HCEC 1CT (cell line): ENCODE measurements at regions not wholly inside any gene's neighbourhood (a gene's known extent, or its start where the extent isn't known, plus 50 kb on each side); places are given as distances from the start of the nearest gene placed in this dataset.
"Not testable (repeated sequence)": the region's sequence is repeated elsewhere in the genome, so short reads cannot be mapped to it uniquely, and the experiment has no call there.

ENCODE experiments used
- DNase-seq: peaks from one replicate; pipeline ENCODE4 v3.0.0-alpha.2; 2017

DNA sequence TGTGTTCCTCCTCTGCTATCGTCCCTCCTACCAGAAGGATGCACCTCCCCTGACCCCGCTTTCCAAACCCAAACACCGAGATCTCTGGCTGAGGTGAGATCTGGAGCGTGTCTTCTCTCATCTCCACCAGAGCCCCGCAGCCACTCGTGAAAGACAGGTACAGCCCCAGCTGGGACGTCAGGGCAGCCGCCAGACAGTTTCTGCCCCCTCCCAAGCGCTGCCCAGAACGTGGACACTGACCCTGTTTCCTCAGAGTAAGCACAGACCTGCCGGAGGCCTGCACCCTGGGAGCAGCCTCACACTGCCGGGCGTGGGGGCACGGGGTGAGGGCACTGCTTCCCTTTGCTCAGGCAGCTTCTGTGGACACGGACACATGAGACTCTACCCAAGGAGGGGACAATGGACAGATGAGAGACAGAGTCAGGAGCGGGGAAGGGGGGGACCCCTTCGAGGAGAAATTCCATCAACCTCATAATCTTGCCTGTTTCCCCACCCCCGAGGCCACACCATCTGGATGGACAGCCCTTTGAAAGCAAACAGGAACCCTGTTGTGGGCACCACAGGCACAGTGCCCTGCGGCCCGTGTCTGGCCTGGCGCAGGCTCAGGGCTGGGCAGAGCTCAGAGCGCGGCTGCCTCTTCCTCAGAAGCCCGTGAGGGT lies 210.6 kb downstream of the DLL1 start:
- no peak for DNase-seq

DNA sequence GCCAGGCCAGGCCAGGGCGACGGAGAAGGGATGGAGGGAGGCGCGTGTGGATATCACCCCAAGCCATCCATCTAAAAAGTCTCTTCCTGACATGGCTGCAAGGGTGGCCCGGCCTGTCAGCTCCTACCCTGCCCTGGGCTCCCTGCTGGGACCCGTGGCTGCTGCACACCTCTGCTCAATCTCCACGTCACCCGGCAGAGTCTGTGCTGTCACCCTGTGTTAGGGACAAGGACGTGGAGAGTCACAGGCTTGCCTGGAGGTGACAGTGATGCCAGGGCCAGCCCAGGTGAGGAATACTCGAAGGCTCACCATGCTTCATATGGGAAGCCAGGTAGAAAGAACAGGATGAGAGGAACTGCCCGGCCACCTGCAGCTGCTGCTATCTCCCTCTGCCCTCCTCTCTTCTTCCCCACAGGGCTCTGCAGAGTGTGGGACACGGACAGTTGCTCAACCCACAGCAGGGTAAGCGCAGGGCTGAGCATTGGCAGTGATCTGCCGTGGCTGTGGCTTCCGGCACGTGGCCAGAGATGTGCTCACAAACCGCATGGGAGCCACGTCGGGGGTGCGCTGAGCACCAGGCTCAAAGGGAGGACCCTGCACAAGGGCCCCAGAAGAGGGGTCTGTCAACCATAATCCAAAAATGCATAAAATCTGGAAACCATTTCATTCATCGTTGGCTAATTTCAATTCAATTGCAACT lies 214.3 kb downstream of the DLL1 start:
- no peak for DNase-seq

DNA sequence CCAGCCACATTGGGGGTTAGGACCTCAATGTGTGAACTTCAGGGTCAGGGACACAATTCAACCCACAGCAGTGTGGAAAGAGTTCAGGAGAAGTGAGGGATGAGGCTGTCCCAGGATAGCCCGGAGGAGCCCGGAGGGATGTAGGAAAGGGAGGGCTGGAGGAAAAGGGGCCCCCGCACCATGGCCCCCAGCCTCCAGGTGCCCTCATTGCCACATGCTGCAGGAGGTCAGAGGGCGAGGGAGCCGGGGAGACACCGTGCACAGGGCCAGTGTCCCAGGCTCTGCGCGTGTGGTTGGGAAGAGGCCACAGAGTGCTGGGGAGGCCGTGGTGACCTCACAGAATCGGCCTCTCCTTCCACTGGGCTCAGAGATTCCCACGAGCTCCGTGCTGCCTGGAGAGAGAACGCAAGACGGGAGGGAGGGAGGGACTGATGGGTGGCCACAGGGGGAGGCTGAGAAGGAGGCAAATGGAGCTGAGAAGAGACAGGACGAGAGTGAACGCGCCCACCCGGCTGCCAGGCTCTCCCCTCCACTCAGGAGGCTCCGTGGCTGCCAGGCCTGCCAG lies 215.1 kb downstream of the DLL1 start:
- DNase-seq = no peak

DNA sequence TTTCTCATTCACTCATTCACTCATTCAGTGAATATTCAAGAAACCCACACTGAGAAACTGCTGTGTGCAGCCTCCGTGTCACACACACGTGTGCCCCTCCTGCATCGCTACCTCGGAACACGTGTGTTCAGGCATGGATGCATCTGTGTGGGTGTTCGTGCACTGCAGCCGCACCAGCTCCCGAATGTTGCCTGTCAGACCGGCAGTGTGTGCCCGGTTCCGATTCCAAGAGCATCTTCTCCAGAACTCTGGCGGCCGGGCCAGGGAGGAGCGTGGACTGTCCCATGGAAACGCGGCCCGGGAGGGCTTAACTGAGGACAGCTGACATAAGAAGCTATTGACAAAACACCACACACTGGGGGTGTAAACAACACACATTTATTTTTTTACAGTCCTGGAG lies 216.0 kb downstream of the DLL1 start:
- no peak for DNase-seq

- no peak for DNase-seq
Observed at GRCh38 chr6:170074435-170074834, 216.4 kb downstream of the DLL1 start.

DNA sequence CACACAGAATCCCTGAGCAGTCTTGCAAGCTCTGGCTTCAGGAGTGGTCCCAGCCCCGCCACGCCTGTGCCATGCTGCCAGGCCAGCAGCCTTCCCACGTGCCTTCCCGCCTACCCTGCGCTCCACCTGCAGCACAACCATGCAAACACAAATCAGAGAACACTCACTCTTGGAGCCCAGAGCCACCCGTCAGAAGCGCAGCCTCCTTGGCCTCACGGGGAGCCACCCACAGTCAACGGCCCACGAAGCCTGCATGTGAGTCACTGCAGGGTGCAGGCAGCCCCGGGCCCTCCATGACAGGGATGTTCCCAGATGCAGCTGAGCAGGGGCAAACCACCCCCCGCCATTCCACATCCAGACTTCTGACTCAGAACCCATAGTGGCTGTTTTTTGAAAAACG lies 217.0 kb downstream of the DLL1 start:
- no peak for DNase-seq

DNA sequence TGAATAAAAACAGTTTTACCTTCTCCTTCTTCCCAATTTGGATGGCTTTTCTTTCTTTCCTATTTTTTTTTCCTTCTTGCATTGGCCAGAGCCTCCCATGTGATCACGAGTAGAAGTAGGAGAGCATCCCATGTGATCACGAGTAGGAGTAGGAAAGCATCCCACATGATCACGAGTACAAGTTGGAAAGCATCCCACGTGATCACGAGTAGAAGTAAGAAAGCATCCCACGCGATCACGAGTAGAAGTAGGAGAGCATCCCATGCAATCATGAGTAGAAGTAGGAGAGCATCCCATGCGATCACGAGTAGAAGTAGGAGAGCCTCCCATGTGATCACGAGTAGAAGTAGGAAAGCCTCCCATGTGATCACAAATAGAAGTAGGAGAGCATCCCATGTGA lies 218.6 kb downstream of the DLL1 start:
- no peak for DNase-seq

- DNase-seq = no peak
Observed at GRCh38 chr6:170069611-170070010, 221.3 kb downstream of the DLL1 start.

DNA sequence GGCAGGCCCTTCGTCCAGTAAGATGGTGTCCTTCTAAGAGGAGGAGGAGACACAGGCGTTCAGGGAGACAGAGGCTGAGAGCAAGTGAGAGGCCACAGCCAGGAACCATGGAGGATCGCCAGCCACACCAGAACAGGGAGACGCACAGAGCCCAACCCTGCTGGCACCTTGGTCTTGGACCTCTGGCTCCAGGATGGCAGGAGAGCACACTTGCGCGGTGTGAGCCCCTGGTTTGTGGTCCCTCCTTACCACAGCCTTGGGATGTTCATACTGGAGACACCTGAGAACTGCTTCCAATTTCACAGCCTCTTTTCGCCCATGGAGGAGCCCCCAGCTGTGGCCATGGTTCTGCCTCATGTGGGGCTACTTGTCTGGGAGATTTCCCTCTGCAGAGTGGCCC lies 222.4 kb downstream of the DLL1 start:
- DNase-seq = no peak

GRCh38 chr6:170067923-170068360 lies 222.9 kb downstream of the DLL1 start:
- no peak for DNase-seq

DNA sequence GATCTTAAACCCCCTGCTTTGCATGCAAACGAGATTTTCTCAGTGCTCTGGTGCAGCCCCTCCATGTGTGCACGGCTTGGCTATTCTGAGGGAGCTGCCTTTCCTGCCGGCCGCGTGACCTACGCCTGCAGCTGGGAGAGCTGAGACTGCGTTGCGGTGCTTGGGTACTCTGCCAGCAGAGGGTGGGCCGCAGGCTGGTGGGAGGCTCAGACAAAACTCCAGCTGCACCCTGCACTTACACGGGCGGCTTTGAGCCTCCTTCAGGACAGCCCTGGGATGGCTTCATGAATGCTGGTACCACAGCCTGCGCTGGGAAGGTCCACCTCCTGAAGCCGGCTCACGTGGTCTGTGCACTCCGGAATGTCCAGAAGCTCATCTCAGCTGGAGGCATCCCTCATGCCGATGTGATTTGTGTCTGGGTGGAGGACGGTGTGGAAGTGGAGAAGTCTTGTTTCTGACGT lies 223.7 kb downstream of the DLL1 start:
- no peak for DNase-seq

DNA sequence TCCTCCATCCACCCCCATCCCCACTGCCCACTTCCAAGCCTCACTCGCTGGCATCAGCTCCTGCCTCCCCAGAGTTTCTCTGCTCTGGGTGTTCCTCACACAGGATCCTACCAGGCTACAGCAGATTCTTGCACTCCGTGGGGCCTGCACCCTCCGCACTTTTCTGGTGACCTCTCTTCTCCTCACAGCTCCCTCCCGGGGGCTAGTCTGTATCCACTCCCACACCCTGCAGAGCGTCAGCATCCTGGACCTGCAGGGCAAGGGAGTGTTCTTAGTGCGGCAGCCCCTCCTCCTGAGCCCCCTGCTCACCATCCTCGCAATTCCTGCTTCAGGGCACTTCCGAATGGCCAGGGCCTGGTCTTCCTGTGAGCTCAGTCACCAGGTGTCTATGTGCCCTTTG lies 224.2 kb downstream of the DLL1 start:
- no peak for DNase-seq

DNA sequence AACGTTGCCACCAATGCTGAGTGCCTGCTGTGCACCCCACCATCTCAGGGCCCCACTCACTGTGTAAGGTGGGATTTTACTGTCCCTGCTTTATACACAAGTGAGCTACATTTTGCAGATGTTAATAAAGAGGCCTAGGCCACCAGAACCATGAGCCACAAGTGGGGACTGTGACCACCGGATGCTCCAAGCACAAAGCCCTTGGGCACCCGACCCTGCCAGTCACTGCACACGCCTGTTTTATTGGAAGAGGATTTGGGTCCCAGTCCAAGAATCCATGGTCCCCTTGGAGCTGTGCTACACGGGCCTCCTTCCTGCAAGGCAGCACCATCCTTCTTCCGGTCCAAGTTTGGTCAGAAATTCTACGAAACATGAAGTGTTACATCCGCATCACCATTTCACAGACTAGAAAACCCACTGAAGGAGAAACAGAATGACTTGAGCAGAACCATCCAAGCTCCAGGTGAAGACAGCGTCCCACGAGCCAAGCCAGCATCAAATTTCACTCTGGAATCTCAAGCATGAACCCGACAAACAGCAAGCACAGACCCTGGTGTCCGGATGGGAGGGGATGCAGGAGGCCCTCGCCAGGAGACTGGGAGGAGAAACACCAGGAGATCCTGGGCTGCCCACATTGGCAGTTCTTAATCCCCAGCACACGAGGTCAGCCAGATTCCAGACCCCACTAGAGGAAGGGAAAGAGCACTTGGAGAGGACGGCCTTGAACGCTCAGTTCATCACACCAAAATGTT lies 226.9 kb downstream of the DLL1 start:
- DNase-seq = no peak

DNA sequence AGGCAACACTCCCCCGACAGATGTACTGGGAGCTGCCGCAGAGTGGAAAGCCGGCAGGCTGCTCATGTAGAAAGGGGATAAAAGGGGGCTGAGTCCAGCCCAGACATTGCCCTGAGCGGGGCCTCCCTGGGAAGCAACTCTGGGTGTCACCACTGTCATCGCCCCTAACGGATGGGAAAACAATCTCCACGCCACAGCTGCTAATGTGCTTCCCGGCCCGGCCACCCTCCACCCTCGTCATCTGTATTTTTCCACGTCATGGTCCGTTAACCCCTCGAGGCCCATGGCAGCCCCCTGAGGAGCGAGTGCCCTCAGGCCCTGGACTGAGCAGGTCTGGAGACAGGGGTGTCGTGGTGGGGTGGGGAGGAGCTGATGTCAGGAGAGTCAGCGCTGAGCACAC lies 227.4 kb downstream of the DLL1 start:
- DNase-seq = no peak

- DNase-seq = no peak
Observed at GRCh38 chr6:170062915-170063241, 228.0 kb downstream of the DLL1 start.

- no peak for DNase-seq
Observed at GRCh38 chr6:170062209-170062914, 228.5 kb downstream of the DLL1 start.

- DNase-seq = no peak
Observed at GRCh38 chr6:170058878-170059485, 231.9 kb downstream of the DLL1 start.

DNA sequence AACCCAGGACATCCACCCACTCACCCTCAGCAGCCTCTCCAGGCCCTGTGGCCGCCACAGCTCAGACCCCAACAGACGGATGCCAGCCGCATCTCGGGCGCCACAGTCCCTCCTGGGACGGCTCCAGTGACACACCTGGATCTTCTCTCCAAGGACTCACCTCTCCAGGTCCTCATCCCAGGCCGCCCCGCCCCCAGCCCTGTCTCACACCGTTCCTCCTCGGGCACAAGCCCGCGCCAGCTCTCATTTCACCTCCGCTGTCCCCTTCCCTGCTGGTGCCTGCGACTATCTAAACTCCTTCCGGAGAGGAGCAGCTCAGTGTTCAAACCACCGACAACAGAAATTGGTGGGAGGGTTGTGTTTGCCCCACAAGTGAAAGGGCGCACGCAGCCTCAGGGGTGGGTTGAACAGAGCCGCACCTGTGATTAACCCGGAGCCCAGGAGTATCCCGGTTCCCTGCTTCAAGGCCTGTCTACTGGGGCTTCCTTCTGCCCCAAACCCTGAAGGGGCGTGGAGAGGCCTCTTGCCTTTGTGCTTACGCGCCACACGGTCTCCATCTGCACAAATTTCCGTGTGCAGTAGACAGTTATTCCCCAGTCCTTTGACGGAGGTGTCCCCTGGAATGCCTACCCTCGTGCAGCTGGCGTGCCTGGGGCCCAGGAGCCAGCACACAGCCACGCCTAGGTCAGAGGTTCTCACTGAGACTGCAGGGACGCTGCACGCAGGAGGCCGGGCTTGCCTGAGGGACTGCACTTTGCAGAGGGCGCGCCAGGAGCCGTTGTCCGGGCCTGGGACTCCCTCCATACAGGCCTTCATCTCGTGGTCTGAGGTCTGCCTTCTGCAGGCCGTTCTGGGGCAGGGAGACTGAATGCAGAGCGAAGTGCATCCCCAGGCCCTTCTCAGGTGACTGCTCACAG lies 232.7 kb downstream of the DLL1 start:
- no peak for DNase-seq

- DNase-seq = no peak
Observed at GRCh38 chr6:170057034-170057734, 233.7 kb downstream of the DLL1 start.

DNA sequence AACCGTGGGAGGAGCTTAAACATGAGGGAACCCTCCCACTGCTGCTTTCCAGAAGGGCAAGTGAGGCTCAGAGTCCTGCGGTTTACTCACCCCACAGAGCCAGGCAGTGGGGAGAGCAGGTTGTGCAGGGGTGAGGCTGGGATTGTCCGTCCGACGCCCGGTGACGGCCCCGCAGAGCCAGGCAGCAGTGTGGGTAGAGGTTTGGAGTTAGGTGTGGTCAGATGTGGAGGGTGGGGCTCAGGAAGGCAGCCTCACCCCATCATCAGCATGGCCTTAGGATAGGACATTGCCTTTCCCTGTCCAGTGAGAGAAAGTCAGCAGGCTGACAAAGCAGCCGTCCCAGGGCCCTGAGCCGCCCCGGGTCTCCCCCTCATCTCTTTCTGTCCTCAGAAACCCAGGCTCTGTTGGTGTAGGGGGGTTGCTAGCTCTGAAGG lies 234.6 kb downstream of the DLL1 start:
- no peak for DNase-seq

GRCh38 chr6:170055797-170056196 lies 235.1 kb downstream of the DLL1 start:
- DNase-seq = not testable (repeated sequence)
